Activated T-cell treated with anti-CD3 and anti-CD28 coated beads, Interleukin-2, amount 50 U/mL, for 1 hour (primary cell): ENCODE measurements at regions not wholly inside any gene's neighbourhood (a gene's known extent, or its start where the extent isn't known, plus 50 kb on each side); places are given as distances from the start of the nearest gene placed in this dataset.

Source experiments
- DNase-seq: peaks from one replicate; pipeline ENCODE4 v3.0.0-alpha.2; 2020

GRCh38 chr6:113597231-113597583, 259.9 kb upstream of the MARCKS start:
- no peak for DNase-seq

- no peak for DNase-seq
Observed at GRCh38 chr6:113598786-113599185, 258.4 kb upstream of the MARCKS start.

- no peak for DNase-seq
Observed at GRCh38 chr6:113599444-113599843, 257.7 kb upstream of the MARCKS start.

GRCh38 chr6:113600551-113601339, 256.4 kb upstream of the MARCKS start:
- DNase-seq = no peak

- DNase-seq = no peak
Observed at GRCh38 chr6:113607821-113608545, 249.2 kb upstream of the MARCKS start.

- no peak for DNase-seq
Observed at GRCh38 chr6:113610377-113610988, 246.7 kb upstream of the MARCKS start.

- DNase-seq = no peak
Observed at GRCh38 chr6:113616701-113617274, 240.4 kb upstream of the MARCKS start.

- no peak for DNase-seq
Observed at GRCh38 chr6:113619077-113619476, 238.1 kb upstream of the MARCKS start.

- no peak for DNase-seq
Observed at GRCh38 chr6:113620386-113620785, 236.8 kb upstream of the MARCKS start.

GRCh38 chr6:113622254-113622653, 234.9 kb upstream of the MARCKS start:
- no peak for DNase-seq

GRCh38 chr6:113623129-113623528, 234.0 kb upstream of the MARCKS start:
- no peak for DNase-seq

- no peak for DNase-seq
Observed at GRCh38 chr6:113625850-113626249, 231.3 kb upstream of the MARCKS start.

GRCh38 chr6:113626475-113626874, 230.7 kb upstream of the MARCKS start:
- DNase-seq = no peak

GRCh38 chr6:113627480-113627879, 229.7 kb upstream of the MARCKS start:
- no peak for DNase-seq

GRCh38 chr6:113629256-113629655, 227.9 kb upstream of the MARCKS start:
- DNase-seq = no peak

- no peak for DNase-seq
Observed at GRCh38 chr6:113629975-113630737, 227.0 kb upstream of the MARCKS start.

- no peak for DNase-seq
Observed at GRCh38 chr6:113630738-113631535, 226.2 kb upstream of the MARCKS start.

GRCh38 chr6:113631666-113632065, 225.5 kb upstream of the MARCKS start:
- no peak for DNase-seq

GRCh38 chr6:113632220-113632864, 224.8 kb upstream of the MARCKS start:
- DNase-seq = no peak

- DNase-seq = no peak
Observed at GRCh38 chr6:113633638-113634037, 223.5 kb upstream of the MARCKS start.

- no peak for DNase-seq
Observed at GRCh38 chr6:113634352-113635163, 222.6 kb upstream of the MARCKS start.
